Adrenal gland (tissue), 9 donors: ENCODE measurements at regions not wholly inside any gene's neighbourhood (a gene's known extent, or its start where the extent isn't known, plus 50 kb on each side); places are given as distances from the start of the nearest gene placed in this dataset.

ENCODE experiments used
- DNase-seq, 7 donors: peaks; one replicate each; pipeline ENCODE4 v3.0.0-alpha.2; 2019 to 2020
- H3K27ac ChIP-seq, 5 donors: fragments of 200-600 bp; sonication (generic) in 4 of 5; 1 replicate in 3 of 5; 2 replicates in 2 of 5; pipeline versions ENCODE4 v1.5.1 to v1.8.0; 2016 to 2020; ENCODE audit warnings: mild to moderate bottlenecking in 1 of 5
- H3K27me3 ChIP-seq: fragments of 200-600 bp; 2 replicates; pipeline ENCODE4 v1.8.0; 2021
- H3K36me3 ChIP-seq, 2 donors: fragments of 200-600 bp; replicated peaks in 1 of 2; 1 replicate in 1 of 2; 2 replicates in 1 of 2; pipeline versions ENCODE4 v1.5.1 to v1.8.0; 2018 to 2022
- H3K4me1 ChIP-seq, 2 donors: fragments of 200-600 bp; replicated peaks in 1 of 2; 1 replicate in 1 of 2; 2 replicates in 1 of 2; pipeline versions ENCODE4 v1.5.1 to v1.8.0; 2018 to 2021
- H3K4me3 ChIP-seq, 4 donors: fragments of 200-600 bp; sonication (generic) in 3 of 4; one replicate each; pipeline ENCODE4 v1.5.1; 2016 to 2018
- H3K9me3 ChIP-seq, 3 donors: fragments of 200-600 bp; sonication (generic) in 1 of 3; replicated peaks in 1 of 3; 1 replicate in 2 of 3; 2 replicates in 1 of 3; pipeline versions ENCODE4 v1.5.1 to v1.8.0; 2016 to 2021
- POLR2A ChIP-seq, 2 donors: fragments of 450-650 bp; IDR thresholded peaks; one replicate each; pipeline ENCODE4 v1.6.1; 2017; ENCODE audit warnings: antibody characterized with exemption in 2 of 2, mild to moderate bottlenecking in 2 of 2, moderate library complexity in 1 of 2
- WGBS, 4 donors: extraction: QIAGEN DNeasy Blood & Tissue Kit in 2 of 4; methylation state at CpG; one replicate each; pipeline versions ENCODE4 v1.1.5 to v1.1.7; 2013 to 2017; 5-methylcytosine and 5-hydroxymethylcytosine counted together
- intact Hi-C, 2 donors: fragments of 100-400 bp; cut with DNase I; formaldehyde crosslinking; loops; one replicate each; pipeline versions ENCODE4 v1.14.1 to v1.15.0; 2022 to 2023
- TF ChIP-seq, protein P1 (sequence below), 6 experiments: fragments of 450-650 bp in 4 of 6; fragments of 200-600 bp in 2 of 6; sonication (generic) in 1 of 6; IDR thresholded peaks; 1 replicate in 5 of 6; 2 replicates in 1 of 6; pipeline versions ENCODE4 v1.5.1 to v1.8.0; 2016 to 2021; ENCODE audit warnings: antibody characterized with exemption in 6 of 6, mild to moderate bottlenecking in 2 of 6, moderate library complexity in 1 of 6
- donor health status: healthy with polysubstance abuse.
- donor health status: Bipolar disorder and iron deficiency.
- donor health status: DM: yes; HTN: yes; CAD: no.
- donor health status: DM: no; HTN: no; CAD: no.
- donor health status: DM: no; HTN: no; CAD: no.

DNA sequence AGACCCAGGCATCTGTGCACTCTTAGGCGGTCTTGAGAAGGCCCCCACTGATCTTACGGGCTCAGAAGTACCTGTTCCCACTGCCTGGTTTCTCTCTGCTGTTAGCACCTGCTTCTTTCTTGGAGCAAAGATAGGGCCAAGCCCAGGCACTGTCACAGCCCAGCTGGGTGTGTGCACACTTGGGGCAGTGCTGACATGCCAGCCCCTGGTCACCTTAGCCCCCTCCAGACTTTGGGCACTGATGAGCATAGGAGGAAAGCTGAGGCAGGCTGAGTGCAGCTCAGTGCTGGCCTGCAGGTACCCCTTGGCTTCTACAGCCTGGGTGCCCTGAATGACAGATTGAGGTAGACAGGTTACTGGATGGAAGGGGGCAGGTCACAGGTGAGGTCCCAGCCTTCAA, 105.7 kb upstream of the AHI1 start:
- TF ChIP-seq, protein P1, sequence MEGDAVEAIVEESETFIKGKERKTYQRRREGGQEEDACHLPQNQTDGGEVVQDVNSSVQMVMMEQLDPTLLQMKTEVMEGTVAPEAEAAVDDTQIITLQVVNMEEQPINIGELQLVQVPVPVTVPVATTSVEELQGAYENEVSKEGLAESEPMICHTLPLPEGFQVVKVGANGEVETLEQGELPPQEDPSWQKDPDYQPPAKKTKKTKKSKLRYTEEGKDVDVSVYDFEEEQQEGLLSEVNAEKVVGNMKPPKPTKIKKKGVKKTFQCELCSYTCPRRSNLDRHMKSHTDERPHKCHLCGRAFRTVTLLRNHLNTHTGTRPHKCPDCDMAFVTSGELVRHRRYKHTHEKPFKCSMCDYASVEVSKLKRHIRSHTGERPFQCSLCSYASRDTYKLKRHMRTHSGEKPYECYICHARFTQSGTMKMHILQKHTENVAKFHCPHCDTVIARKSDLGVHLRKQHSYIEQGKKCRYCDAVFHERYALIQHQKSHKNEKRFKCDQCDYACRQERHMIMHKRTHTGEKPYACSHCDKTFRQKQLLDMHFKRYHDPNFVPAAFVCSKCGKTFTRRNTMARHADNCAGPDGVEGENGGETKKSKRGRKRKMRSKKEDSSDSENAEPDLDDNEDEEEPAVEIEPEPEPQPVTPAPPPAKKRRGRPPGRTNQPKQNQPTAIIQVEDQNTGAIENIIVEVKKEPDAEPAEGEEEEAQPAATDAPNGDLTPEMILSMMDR (IDR thresholded peaks at IDR 0.05), result no peak
- TF ChIP-seq POLR2A (IDR thresholded peaks at IDR 0.05), result no peak
- no peaks in the 10 kb centered on the region for H3K4me1 ChIP-seq
- no peak overlapping the region for H3K27ac ChIP-seq
- no peak for DNase-seq
- H3K9me3 ChIP-seq, result no peaks in the 10 kb centered on the region
- WGBS, 4 donors, result 83 to 100% (median 95%) methylated on average over 1 to 2 of the region's 2 CpGs
- no peaks in the 10 kb centered on the region for H3K36me3 ChIP-seq
- intact Hi-C loops, result no loop called here
- H3K4me3 ChIP-seq, result no peak overlapping the region
- H3K27me3 ChIP-seq, result no peaks in the 10 kb centered on the region

DNA sequence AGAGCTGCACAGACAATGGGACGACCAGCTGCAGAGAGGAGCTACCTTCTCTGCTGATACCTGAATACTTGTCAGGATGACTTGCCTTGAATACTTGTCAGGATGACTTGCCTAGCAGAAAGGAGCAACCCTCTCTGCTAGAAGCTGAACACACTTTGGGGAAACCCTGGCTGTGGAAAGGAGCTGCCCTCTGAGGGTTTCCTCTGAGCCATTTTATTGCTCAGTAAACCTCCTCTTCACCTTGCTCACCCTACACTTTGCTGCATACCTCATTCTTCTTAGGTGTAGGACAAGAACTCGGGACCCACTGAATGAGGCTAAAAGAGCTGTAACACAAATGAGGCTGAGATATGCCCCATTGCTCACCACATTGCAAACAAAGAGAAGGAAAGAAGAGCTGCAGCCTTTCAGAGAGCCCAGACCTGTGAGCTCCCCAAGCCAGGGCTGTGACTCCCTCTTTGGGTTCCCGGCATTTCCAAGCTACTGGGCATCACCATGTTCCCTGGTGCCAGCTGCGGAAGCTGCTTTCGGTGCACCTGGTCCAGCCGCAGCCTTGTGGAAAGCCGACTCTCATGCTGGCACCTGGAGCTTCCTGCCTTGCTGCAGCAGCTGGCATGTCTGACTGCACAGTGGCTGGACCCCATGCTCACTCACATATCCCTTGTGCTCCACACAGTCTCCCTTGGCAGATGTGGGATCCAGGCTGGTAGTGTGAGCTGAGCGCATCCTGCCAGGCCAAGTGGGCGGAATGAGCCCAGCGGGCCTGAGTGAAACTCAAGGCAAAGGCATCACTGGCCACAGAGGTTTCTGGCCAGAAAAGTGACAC, 106.7 kb upstream of the AHI1 start:
- Histone ChIP-seq H3K27ac (no peak overlapping the region), H3K4me1 (no peaks in the 10 kb centered on the region), H3K4me3 (no peak overlapping the region), H3K9me3 (no peaks in the 10 kb centered on the region), H3K36me3 (no peaks in the 10 kb centered on the region), H3K27me3 (no peaks in the 10 kb centered on the region)
- intact Hi-C loops, result no loop called here
- TF ChIP-seq, protein P1 (IDR thresholded peaks at IDR 0.05), result no peak
- no peak for TF ChIP-seq POLR2A (IDR thresholded peaks at IDR 0.05)
- no peak for DNase-seq
- WGBS, 4 donors, result 93 to 97% (median 95%) methylated on average over 6 to 10 of the region's 10 CpGs

DNA sequence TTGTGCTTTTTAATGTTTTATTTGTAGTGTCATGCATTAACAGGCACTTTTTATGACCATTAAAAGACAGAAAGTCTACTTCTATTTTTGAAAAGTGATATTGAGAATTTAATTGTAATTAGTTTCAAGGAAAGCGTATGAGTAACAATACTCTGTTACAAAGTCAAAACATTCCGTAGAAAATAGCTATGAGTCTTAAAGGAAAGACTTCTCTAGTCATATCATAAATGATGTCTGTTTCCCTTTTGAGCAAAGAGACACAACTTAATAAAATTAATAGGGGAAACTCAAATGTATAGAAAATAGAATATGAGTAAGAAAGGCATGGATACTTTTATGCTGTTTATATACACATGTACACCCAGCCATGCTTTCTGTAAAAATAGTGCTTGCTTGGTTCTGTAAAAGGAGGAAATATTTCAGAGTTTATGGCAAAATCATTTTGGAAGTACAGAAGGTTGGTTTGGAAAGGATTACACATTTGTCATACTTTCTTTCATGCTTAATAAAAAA, 107.8 kb upstream of the AHI1 start:
- no peak for DNase-seq
- TF ChIP-seq POLR2A (IDR thresholded peaks at IDR 0.05), result no peak
- TF ChIP-seq, protein P1 (IDR thresholded peaks at IDR 0.05), result no peak
- Histone ChIP-seq H3K27ac (no peak overlapping the region), H3K4me3 (no peak overlapping the region), H3K36me3 (no peaks in the 10 kb centered on the region), H3K9me3 (no peaks in the 10 kb centered on the region), H3K27me3 (no peaks in the 10 kb centered on the region), H3K4me1 (no peaks in the 10 kb centered on the region)
- intact Hi-C loops, result no loop called here
- WGBS, 4 donors, result 68 to 90% (median 77%) methylated on average over 2 of the region's 2 CpGs

DNA sequence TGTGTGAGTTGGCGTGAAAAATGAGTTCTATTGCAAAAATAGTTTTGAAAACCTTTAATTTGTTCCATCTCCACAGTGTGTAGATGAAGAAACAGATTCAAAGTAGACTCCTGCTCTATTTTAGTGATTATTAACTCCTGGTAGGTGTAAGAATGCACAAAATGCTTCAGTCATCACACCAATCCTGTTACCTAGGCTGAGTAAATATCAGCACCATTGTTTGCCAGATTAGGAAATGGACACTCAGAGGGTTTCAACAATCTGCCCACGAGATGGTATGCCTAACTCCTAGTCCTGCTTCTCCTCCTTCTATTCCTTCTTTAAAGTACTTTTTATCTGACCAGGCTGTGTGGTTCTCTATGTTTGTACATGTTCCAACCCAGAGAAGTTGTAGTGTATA, 108.9 kb upstream of the AHI1 start:
- Histone ChIP-seq H3K27me3 (no peaks in the 10 kb centered on the region), H3K9me3 (no peaks in the 10 kb centered on the region), H3K4me1 (no peaks in the 10 kb centered on the region), H3K27ac (no peak overlapping the region), H3K4me3 (no peak overlapping the region), H3K36me3 (no peaks in the 10 kb centered on the region)
- intact Hi-C loops, result no loop called here
- DNase-seq, result no peak
- WGBS, 4 donors, result 79 to 90% (median 85%) methylated on average over 2 of the region's 2 CpGs
- TF ChIP-seq, protein P1 (IDR thresholded peaks at IDR 0.05), result no peak
- TF ChIP-seq POLR2A (IDR thresholded peaks at IDR 0.05), result no peak
